NCI-H226 (cell line): ENCODE measurements at regions not wholly inside any gene's neighbourhood (a gene's known extent, or its start where the extent isn't known, plus 50 kb on each side); places are given as distances from the start of the nearest gene placed in this dataset.
"Not testable (repeated sequence)": the region's sequence is repeated elsewhere in the genome, so short reads cannot be mapped to it uniquely, and the experiment has no call there.

Source experiments
- DNase-seq: peaks from one replicate; pipeline ENCODE4 v3.0.0-alpha.2; 2015

- no peak for DNase-seq
Measured at GRCh38 chrX:26581091-26581490, 365.1 kb downstream of the MAGEB5 start.

GRCh38 chrX:26580021-26580420 lies 364.1 kb downstream of the MAGEB5 start:
- DNase-seq = no peak

GRCh38 chrX:26574234-26574633 lies 358.3 kb downstream of the MAGEB5 start:
- no peak for DNase-seq

GRCh38 chrX:26562156-26562555 lies 346.2 kb downstream of the MAGEB5 start:
- no peak for DNase-seq

- no peak for DNase-seq
Measured at GRCh38 chrX:26559855-26560254, 343.9 kb downstream of the MAGEB5 start.

- DNase-seq = no peak
Measured at GRCh38 chrX:26558719-26559386, 342.9 kb downstream of the MAGEB5 start.

- DNase-seq = no peak
Measured at GRCh38 chrX:26557691-26558321, 341.8 kb downstream of the MAGEB5 start.

GRCh38 chrX:26525768-26526167 lies 309.8 kb downstream of the MAGEB5 start:
- DNase-seq = not testable (repeated sequence)

GRCh38 chrX:26522501-26522900 lies 306.5 kb downstream of the MAGEB5 start:
- DNase-seq = no peak

GRCh38 chrX:26511589-26512363 lies 295.8 kb downstream of the MAGEB5 start:
- DNase-seq = no peak

- no peak for DNase-seq
Measured at GRCh38 chrX:26470941-26471340, 255.0 kb downstream of the MAGEB5 start.

- no peak for DNase-seq
Measured at GRCh38 chrX:26466387-26466786, 250.4 kb downstream of the MAGEB5 start.

- DNase-seq = no peak
Measured at GRCh38 chrX:26445288-26445687, 229.3 kb downstream of the MAGEB5 start.

- DNase-seq = not testable (repeated sequence)
Measured at GRCh38 chrX:26444417-26444816, 228.4 kb downstream of the MAGEB5 start.

GRCh38 chrX:26442340-26442739 lies 226.4 kb downstream of the MAGEB5 start:
- no peak for DNase-seq

GRCh38 chrX:26414534-26414933 lies 198.6 kb downstream of the MAGEB5 start:
- DNase-seq = no peak

GRCh38 chrX:26411045-26411444 lies 195.1 kb downstream of the MAGEB5 start:
- no peak for DNase-seq

GRCh38 chrX:26409636-26410035 lies 193.7 kb downstream of the MAGEB5 start:
- no peak for DNase-seq

- DNase-seq = no peak
Measured at GRCh38 chrX:26387906-26388305, 171.9 kb downstream of the MAGEB5 start.

GRCh38 chrX:26376037-26376708 lies 160.2 kb downstream of the MAGEB5 start:
- DNase-seq = no peak

- DNase-seq = no peak
Measured at GRCh38 chrX:26375346-26375745, 159.4 kb downstream of the MAGEB5 start.

GRCh38 chrX:26373829-26374228 lies 157.9 kb downstream of the MAGEB5 start:
- no peak for DNase-seq

- DNase-seq = no peak
Measured at GRCh38 chrX:26352891-26353430, 137.0 kb downstream of the MAGEB5 start.
